ENCODE measurements at regions not wholly inside any gene's neighbourhood (a gene's known extent, or its start where the extent isn't known, plus 50 kb on each side); places are given as distances from the start of the nearest gene placed in this dataset.

GRCh38 chr6:4658486-4658885 lies 117.7 kb upstream of the CDYL start:
- TF ChIP-seq SIN3A (IDR thresholded peaks at IDR 0.05; ENCODE audit: borderline replicate concordance, insufficient read depth, low read length) (no peak), POLR2AphosphoS5 (IDR thresholded peaks at IDR 0.05; ENCODE audit: low read depth, low read length) (no peak), REST (IDR thresholded peaks at IDR 0.05; ENCODE audit: insufficient read depth in 1 of 2, low read depth in 2 of 2, low read length in 2 of 2) (no peak), TAF1 (IDR thresholded peaks at IDR 0.05; ENCODE audit: borderline replicate concordance, insufficient read depth, low read length) (no peak), FOXP2 (optimal IDR thresholded peaks at IDR 0.05; ENCODE audit: borderline replicate concordance, extremely low read depth, extremely low read length, insufficient read depth) (no peak)

Measured in PFSK-1 (cell line).